Osteoblast (primary cell): ENCODE measurements at regions not wholly inside any gene's neighbourhood (a gene's known extent, or its start where the extent isn't known, plus 50 kb on each side); places are given as distances from the start of the nearest gene placed in this dataset.

Source experiments
- DNase-seq: peaks from one replicate; pipeline ENCODE4 v3.0.0; 2011; ENCODE audit warnings: low spot score, mixed read lengths; ENCODE audit not compliant: insufficient read length; ENCODE audit errors: missing footprints
- H2AFZ ChIP-seq: 2 replicates; pipeline ENCODE4 v1.6.0; 2011; ENCODE audit warnings: mild to moderate bottlenecking, low read length
- H3K27ac ChIP-seq: 2 replicates; pipeline ENCODE4 v1.5.1; 2011; ENCODE audit warnings: mild to moderate bottlenecking, low read depth, low read length, moderate library complexity
- H3K27me3 ChIP-seq: 2 replicates; pipeline ENCODE4 v1.6.0; 2012; ENCODE audit warnings: mild to moderate bottlenecking, control low read depth, inconsistent platforms, low read length, moderate library complexity; ENCODE audit not compliant: insufficient read depth
- H3K36me3 ChIP-seq: 2 replicates; pipeline ENCODE4 v1.5.1; 2011; ENCODE audit warnings: mild to moderate bottlenecking, low read length, control low read depth, moderate library complexity; ENCODE audit not compliant: insufficient read depth
- H3K4me1 ChIP-seq: 2 replicates; pipeline ENCODE4 v1.5.1; 2011; ENCODE audit warnings: mild to moderate bottlenecking, low read length, control low read depth, moderate library complexity; ENCODE audit not compliant: insufficient read depth
- H3K4me2 ChIP-seq: 2 replicates; pipeline ENCODE4 v1.6.0; 2011; ENCODE audit warnings: mild to moderate bottlenecking, low read length; ENCODE audit not compliant: insufficient read depth
- H3K4me3 ChIP-seq: fragments of 200-600 bp; sonication (generic); 3 replicates; pipeline ENCODE4 v1.5.1; 2012; ENCODE audit warnings: mild to moderate bottlenecking, low read length, inconsistent platforms; ENCODE audit not compliant: insufficient read depth
- H3K79me2 ChIP-seq: 2 replicates; pipeline ENCODE4 v1.6.0; 2012; ENCODE audit warnings: mild to moderate bottlenecking, low read length, control low read depth, inconsistent platforms; ENCODE audit not compliant: insufficient read depth
- H3K9me3 ChIP-seq: 2 replicates; pipeline ENCODE4 v1.5.1; 2011; ENCODE audit warnings: low read depth, low read length, control low read depth
- H4K20me1 ChIP-seq: 2 replicates; pipeline ENCODE4 v1.6.0; 2012; ENCODE audit warnings: mild to moderate bottlenecking, low read length, control low read depth; ENCODE audit not compliant: insufficient read depth
- CTCF ChIP-seq: IDR thresholded peaks from 2 replicates; pipeline ENCODE4 v1.5.1; 2011; ENCODE audit warnings: mild to moderate bottlenecking, low read depth, low read length, moderate library complexity; ENCODE audit errors: extremely low read depth

GRCh38 chr16:79790854-79791253 is 190.3 kb upstream of the MAF start:
- Histone ChIP-seq H3K36me3 (no peaks in the 10 kb centered on the region), H3K79me2 (no peaks in the 10 kb centered on the region), H3K9me3 (no peaks in the 10 kb centered on the region), H2AFZ (no peak overlapping the region), H3K4me1 (no peaks in the 10 kb centered on the region), H3K4me2 (no peak overlapping the region), H3K27me3 (peaks cover 2% of the 10 kb centered on the region), H3K27ac (no peak overlapping the region), H3K4me3 (no peak overlapping the region), H4K20me1 (no peaks in the 10 kb centered on the region)
- no peak for TF ChIP-seq CTCF
- DNase-seq = no peak

GRCh38 chr16:79788949-79789348 is 188.4 kb upstream of the MAF start:
- Histone ChIP-seq H3K4me1 (no peaks in the 10 kb centered on the region), H2AFZ (no peak overlapping the region), H3K4me2 (no peak overlapping the region), H3K27ac (no peak overlapping the region), H3K4me3 (no peak overlapping the region), H4K20me1 (no peaks in the 10 kb centered on the region), H3K9me3 (no peaks in the 10 kb centered on the region), H3K27me3 (peaks cover under 1% of the 10 kb centered on the region), H3K36me3 (no peaks in the 10 kb centered on the region), H3K79me2 (no peaks in the 10 kb centered on the region)
- TF ChIP-seq CTCF = no peak
- DNase-seq = no peak

- Histone ChIP-seq H3K27me3 (no peaks in the 10 kb centered on the region), H3K36me3 (no peaks in the 10 kb centered on the region), H3K4me1 (no peaks in the 10 kb centered on the region), H3K27ac (no peak overlapping the region), H3K4me3 (no peak overlapping the region), H3K79me2 (no peaks in the 10 kb centered on the region), H2AFZ (no peak overlapping the region), H3K9me3 (no peaks in the 10 kb centered on the region), H3K4me2 (no peak overlapping the region), H4K20me1 (no peaks in the 10 kb centered on the region)
- TF ChIP-seq CTCF = no peak
- DNase-seq = no peak
These were observed 185.9 kb upstream of the MAF start for GRCh38 chr16:79786389-79786788.

GRCh38 chr16:79784007-79784406 is 183.5 kb upstream of the MAF start:
- Histone ChIP-seq H3K27ac (no peak overlapping the region), H3K27me3 (no peaks in the 10 kb centered on the region), H3K36me3 (no peaks in the 10 kb centered on the region), H3K9me3 (no peaks in the 10 kb centered on the region), H4K20me1 (no peaks in the 10 kb centered on the region), H3K4me3 (no peak overlapping the region), H3K79me2 (no peaks in the 10 kb centered on the region), H2AFZ (no peak overlapping the region), H3K4me2 (no peak overlapping the region), H3K4me1 (no peaks in the 10 kb centered on the region)
- TF ChIP-seq CTCF = no peak
- DNase-seq = no peak
